NCI-H446 (cell line): ENCODE measurements at regions not wholly inside any gene's neighbourhood (a gene's known extent, or its start where the extent isn't known, plus 50 kb on each side); places are given as distances from the start of the nearest gene placed in this dataset.
A peak's percentile ranks its signal among the peaks of the same experiment; 100 is the strongest.
"Not testable (repeated sequence)": the region's sequence is repeated elsewhere in the genome, so short reads cannot be mapped to it uniquely, and the experiment has no call there.

Experiments
- DNase-seq, 2 experiments: peaks; one replicate each; lab custom pipeline; 2025; lab: John Stamatoyannopoulos, UW

- DNase-seq, result no peak
Observed at GRCh38 chr10:120111628-120112027, 219.1 kb downstream of the SEC23IP start.

GRCh38 chr10:120112809-120113208, 220.3 kb downstream of the SEC23IP start:
- no peak for DNase-seq

GRCh38 chr10:120115959-120116358, 223.4 kb downstream of the SEC23IP start:
- peak; percentile 70 to 88 for DNase-seq

- DNase-seq, result no peak
Observed at GRCh38 chr10:120121768-120122167, 229.2 kb downstream of the SEC23IP start.

- no peak for DNase-seq
Observed at GRCh38 chr10:120131183-120131582, 238.7 kb downstream of the SEC23IP start.

- DNase-seq, result no peak
Observed at GRCh38 chr10:120132811-120133210, 240.3 kb downstream of the SEC23IP start.

GRCh38 chr10:120138689-120139088, 246.2 kb downstream of the SEC23IP start:
- DNase-seq, result no peak

GRCh38 chr10:120145107-120145506, 252.6 kb downstream of the SEC23IP start:
- DNase-seq, result no peak

GRCh38 chr10:120156614-120157274, 264.2 kb downstream of the SEC23IP start:
- DNase-seq, result no peak

- DNase-seq, result peak; percentile 39 to 81
Observed at GRCh38 chr10:120161111-120161510, 268.6 kb downstream of the SEC23IP start.

- no peak for DNase-seq
Observed at GRCh38 chr10:120162471-120162870, 269.9 kb downstream of the SEC23IP start.

GRCh38 chr10:120172356-120172755, 279.8 kb downstream of the SEC23IP start:
- peak in 1 of 2 experiments; percentile 40 for DNase-seq

- no peak for DNase-seq
Observed at GRCh38 chr10:120174491-120174890, 282.0 kb downstream of the SEC23IP start.

- DNase-seq, result no peak
Observed at GRCh38 chr10:120177330-120177729, 279.7 kb upstream of the PLPP4 start.

GRCh38 chr10:120180160-120180559, 276.9 kb upstream of the PLPP4 start:
- DNase-seq, result no peak

GRCh38 chr10:120181154-120181553, 275.9 kb upstream of the PLPP4 start:
- DNase-seq, result peak in 1 of 2 experiments; percentile 4

- DNase-seq, result no peak
Observed at GRCh38 chr10:120182431-120182830, 274.6 kb upstream of the PLPP4 start.

- DNase-seq, result no peak
Observed at GRCh38 chr10:120183546-120183945, 273.5 kb upstream of the PLPP4 start.

- no peak for DNase-seq
Observed at GRCh38 chr10:120184547-120185337, 272.3 kb upstream of the PLPP4 start.

- no peak for DNase-seq
Observed at GRCh38 chr10:120186506-120186905, 270.5 kb upstream of the PLPP4 start.

GRCh38 chr10:120187168-120187567, 269.9 kb upstream of the PLPP4 start:
- DNase-seq, result not testable (repeated sequence)

- no peak for DNase-seq
Observed at GRCh38 chr10:120188950-120189349, 268.1 kb upstream of the PLPP4 start.

GRCh38 chr10:120195984-120196712, 260.9 kb upstream of the PLPP4 start:
- DNase-seq, result no peak
